Endothelial cell of umbilical vein (primary cell): ENCODE measurements at regions not wholly inside any gene's neighbourhood (a gene's known extent, or its start where the extent isn't known, plus 50 kb on each side); places are given as distances from the start of the nearest gene placed in this dataset.

Experiments
- BruUV-seq: library from RNA; stranded (reverse); fragments of 400-500 nt; replicated peaks from 2 replicates; lab custom pipeline; 2021; lab: Mats Ljungman, UMichigan
- CTCF ChIA-PET: fragments of 300-600, 350-600 bp; sonication (Branson Sonifier 250); formaldehyde crosslinking; loops from one replicate; lab custom pipeline; 2021; ENCODE audit warnings: antibody characterized with exemption, inconsistent platforms; lab: Charles Lee
- POLR2A ChIA-PET: fragments of 300-600, 350-600 bp; sonication (Branson Sonifier 250); formaldehyde crosslinking; loops from one replicate; lab custom pipeline; 2021; ENCODE audit warnings: antibody characterized with exemption, inconsistent platforms; lab: Charles Lee
- DNase-seq: peaks from one replicate; pipeline ENCODE4 v3.0.0-alpha.2; 2011; ENCODE audit warnings: low read depth, low spot score
- FAIRE-seq: peaks from 2 replicates; lab custom pipeline; 2011; peaks lifted over from hg19 to GRCh38; lab: Jason Lieb, UNC
- H2AFZ ChIP-seq: 2 replicates; pipeline ENCODE4 v1.6.0; 2012; ENCODE audit warnings: low read depth, low read length, control low read depth, inconsistent platforms
- H3K27ac ChIP-seq: 2 replicates; pipeline ENCODE4 v1.5.1; 2011; ENCODE audit warnings: low read depth, mild to moderate bottlenecking, control low read depth, low read length, moderate library complexity; ENCODE audit not compliant: insufficient read depth
- H3K27me3 ChIP-seq, 2 experiments: 2 replicates each; pipeline versions ENCODE4 v1.6.0 to v1.6.1; 2011; ENCODE audit warnings: low read length in 2 of 2, mixed read lengths in 1 of 2; ENCODE audit not compliant: control insufficient read depth in 2 of 2, insufficient read depth in 2 of 2
- H3K36me3 ChIP-seq, 2 experiments: 2 replicates in 1 of 2; 3 replicates in 1 of 2; pipeline ENCODE4 v1.5.1; 2011; ENCODE audit warnings: low read length in 2 of 2, mild to moderate bottlenecking in 1 of 2, moderate library complexity in 1 of 2; ENCODE audit not compliant: control insufficient read depth in 2 of 2, insufficient read depth in 2 of 2; ENCODE audit errors: extremely low read depth in 1 of 2
- H3K4me1 ChIP-seq: 3 replicates; pipeline ENCODE4 v1.5.1; 2011; ENCODE audit warnings: mild to moderate bottlenecking, low read length; ENCODE audit not compliant: control insufficient read depth, insufficient read depth; ENCODE audit errors: extremely low read depth
- H3K4me2 ChIP-seq: 2 replicates; pipeline ENCODE4 v1.6.1; 2011; ENCODE audit warnings: low read length, control low read depth, mixed read lengths; ENCODE audit not compliant: insufficient read depth
- H3K4me3 ChIP-seq, 3 experiments: fragments of 200-600 bp in 1 of 3; sonication (generic), shearing (Covaris generic) in 1 of 3; replicated peaks in 1 of 3; 2 replicates each; pipeline ENCODE4 v1.5.1; 2011 to 2016; ENCODE audit warnings: control low read depth in 3 of 3, low read length in 3 of 3, mild to moderate bottlenecking in 2 of 3, inconsistent platforms in 1 of 3, low read depth in 1 of 3, moderate library complexity in 1 of 3; ENCODE audit not compliant: insufficient read depth in 1 of 3
- H3K79me2 ChIP-seq: 2 replicates; pipeline ENCODE4 v1.6.0; 2012; ENCODE audit warnings: low read length, inconsistent platforms; ENCODE audit not compliant: control insufficient read depth, insufficient read depth
- H3K9ac ChIP-seq: replicated peaks from 2 replicates; pipeline ENCODE3; 2011; ENCODE audit warnings: low read length, control low read depth; ENCODE audit not compliant: insufficient read depth; ENCODE audit errors: extremely low read depth
- H3K9me1 ChIP-seq: replicated peaks from 3 replicates; pipeline ENCODE4 v1.6.0; 2011; ENCODE audit warnings: mild to moderate bottlenecking, low read length; ENCODE audit not compliant: control insufficient read depth, insufficient read depth; ENCODE audit errors: extremely low read depth
- H3K9me3 ChIP-seq: replicated peaks from 2 replicates; pipeline ENCODE4 v1.5.1; 2012; ENCODE audit warnings: low read length, inconsistent platforms; ENCODE audit not compliant: control insufficient read depth, insufficient read depth
- H4K20me1 ChIP-seq: replicated peaks from 2 replicates; pipeline ENCODE3; 2011; ENCODE audit warnings: mild to moderate bottlenecking, low read length; ENCODE audit not compliant: control insufficient read depth, insufficient read depth; ENCODE audit errors: extremely low read depth
- CTCF ChIP-seq, 2 donors: IDR thresholded peaks; 1 replicate in 1 of 2; 2 replicates in 1 of 2; pipeline ENCODE4 v1.5.1; 2011; ENCODE audit warnings: low read length in 2 of 2, mild to moderate bottlenecking in 2 of 2, moderate library complexity in 2 of 2, control low read depth in 1 of 2, inconsistent platforms in 1 of 2, low read depth in 1 of 2; ENCODE audit not compliant: insufficient read depth in 1 of 2; ENCODE audit errors: extremely low read depth in 1 of 2
- EZH2 ChIP-seq: IDR thresholded peaks from 2 replicates; pipeline ENCODE4 v1.6.1; 2012; ENCODE audit warnings: borderline replicate concordance, low read depth, mild to moderate bottlenecking, moderate library complexity, low read length, inconsistent platforms; ENCODE audit not compliant: severe bottlenecking
- FOS ChIP-seq: IDR thresholded peaks from 2 replicates; pipeline ENCODE4 v1.6.1; 2011; ENCODE audit warnings: mild to moderate bottlenecking, low read length, moderate library complexity, borderline replicate concordance; ENCODE audit not compliant: insufficient read depth
- JUN ChIP-seq: IDR thresholded peaks from 2 replicates; pipeline ENCODE4 v1.6.1; 2011; ENCODE audit warnings: borderline replicate concordance, low read depth; ENCODE audit not compliant: insufficient read length, insufficient read depth
- MAX ChIP-seq: IDR thresholded peaks from 2 replicates; pipeline ENCODE4 v1.6.1; 2011; ENCODE audit not compliant: insufficient read depth, insufficient read length
- MYC ChIP-seq: IDR thresholded peaks from one replicate; pipeline ENCODE4 v1.6.1; 2011; ENCODE audit warnings: mild to moderate bottlenecking, low read depth, low read length
- POLR2A ChIP-seq: IDR thresholded peaks from 2 replicates; pipeline ENCODE4 v1.6.1; 2012; ENCODE audit warnings: low read depth, mild to moderate bottlenecking, control low read depth, low read length
- POLR2AphosphoS5 ChIP-seq: IDR thresholded peaks from 2 replicates; pipeline ENCODE4 v1.6.1; 2012; ENCODE audit warnings: low read depth, mild to moderate bottlenecking, control low read depth, low read length, moderate library complexity; ENCODE audit not compliant: insufficient read depth
- dilution Hi-C: fragments of 300-500 bp; cut with MboI; formaldehyde crosslinking; loops from one replicate; pipeline ENCODE4 v1.15.0; 2019; ENCODE audit warnings: low sequenced_read_pairs; ENCODE audit not compliant: extremely low pct_ligation_motif_present
- intact Hi-C: fragments of 100-400 bp; cut with micrococcal nuclease; formaldehyde crosslinking; loops from one replicate; pipeline ENCODE4 v1.10.0; 2022

GRCh38 chr16:59696495-59696894 lies 962.4 kb upstream of the GOT2 start:
- intact Hi-C loops (no loop called here), dilution Hi-C loops (no loop called here)
- no peak overlapping the region for H3K4me3 ChIP-seq
- no peaks in the 10 kb centered on the region for H3K9me3 ChIP-seq
- H2AFZ ChIP-seq: no peak overlapping the region
- no peak overlapping the region for H3K4me2 ChIP-seq
- no peaks in the 10 kb centered on the region for H3K27me3 ChIP-seq
- ChIA-PET CTCF (no interaction called here), POLR2A (no interaction called here)
- no TSS peak for BruUV-seq
- H3K79me2 ChIP-seq: no peaks in the 10 kb centered on the region
- H3K9ac ChIP-seq: no peak overlapping the region
- H3K27ac ChIP-seq: no peak overlapping the region
- no peaks in the 10 kb centered on the region for H3K9me1 ChIP-seq
- no peak for DNase-seq
- no peak for FAIRE-seq
- TF ChIP-seq EZH2: no peak
- TF ChIP-seq JUN: no peak
- no peak for TF ChIP-seq FOS
- no peaks in the 10 kb centered on the region for H4K20me1 ChIP-seq
- H3K36me3 ChIP-seq: no peaks in the 10 kb centered on the region
- no peaks in the 10 kb centered on the region for H3K4me1 ChIP-seq

GRCh38 chr16:59690216-59690615 lies 956.1 kb upstream of the GOT2 start:
- intact Hi-C loops: no loop called here
- ChIA-PET POLR2A (no interaction called here), CTCF (no interaction called here)

More at GRCh38 chr16:59690216-59690615, 956.1 kb upstream of the GOT2 start:
- BruUV-seq: no TSS peak
- dilution Hi-C loops: no loop called here
- H4K20me1 ChIP-seq: no peaks in the 10 kb centered on the region
- H3K9me3 ChIP-seq: no peaks in the 10 kb centered on the region
- no peaks in the 10 kb centered on the region for H3K4me1 ChIP-seq
- no peaks in the 10 kb centered on the region for H3K9me1 ChIP-seq
- no peaks in the 10 kb centered on the region for H3K27me3 ChIP-seq
- FAIRE-seq (no peak), DNase-seq (no peak)
- H3K36me3 ChIP-seq: no peaks in the 10 kb centered on the region
- no peak overlapping the region for H2AFZ ChIP-seq
- no peak overlapping the region for H3K4me3 ChIP-seq
- no peak overlapping the region for H3K4me2 ChIP-seq
- no peak overlapping the region for H3K9ac ChIP-seq
- no peak overlapping the region for H3K27ac ChIP-seq
- no peaks in the 10 kb centered on the region for H3K79me2 ChIP-seq
- no peak for TF ChIP-seq CTCF (IDR thresholded peaks at IDR 0.05; ENCODE audit: extremely low read depth in 1 of 2, insufficient read depth in 1 of 2, low read depth in 1 of 2, low read length in 2 of 2)
- TF ChIP-seq POLR2AphosphoS5: no peak
- TF ChIP-seq POLR2A: no peak
- TF ChIP-seq EZH2: no peak
- TF ChIP-seq FOS: no peak
- no peak for TF ChIP-seq MAX
- TF ChIP-seq MYC: no peak
